Stimulated activated naive CD8-positive, alpha-beta T cell treated with anti-CD3 and anti-CD28 coated beads, Interleukin-15, Interleukin-2, amounts not matched to agents 100 ng/mL and 50 ng/mL, for 24 hours (primary cell): ENCODE measurements at regions not wholly inside any gene's neighbourhood (a gene's known extent, or its start where the extent isn't known, plus 50 kb on each side); places are given as distances from the start of the nearest gene placed in this dataset.
"Not testable (repeated sequence)": the region's sequence is repeated elsewhere in the genome, so short reads cannot be mapped to it uniquely, and the experiment has no call there.

Source experiments
- H3K27ac Mint-ChIP-seq: one replicate; pipeline ENCODE4 v1.8.0; 2021; ENCODE audit warnings: mild to moderate bottlenecking, mixed read lengths
- H3K27me3 Mint-ChIP-seq: one replicate; pipeline ENCODE4 v1.8.0; 2021; ENCODE audit warnings: mixed read lengths
- H3K36me3 Mint-ChIP-seq: one replicate; pipeline ENCODE4 v1.8.0; 2021; ENCODE audit warnings: low read depth, mixed read lengths
- H3K4me1 Mint-ChIP-seq: one replicate; pipeline ENCODE4 v1.8.0; 2021; ENCODE audit warnings: low read depth, mixed read lengths
- H3K4me3 Mint-ChIP-seq: one replicate; pipeline ENCODE4 v1.8.0; 2021; ENCODE audit warnings: mild to moderate bottlenecking, mixed read lengths
- H3K9me3 Mint-ChIP-seq: one replicate; pipeline ENCODE4 v1.8.0; 2021; ENCODE audit warnings: mixed read lengths

DNA sequence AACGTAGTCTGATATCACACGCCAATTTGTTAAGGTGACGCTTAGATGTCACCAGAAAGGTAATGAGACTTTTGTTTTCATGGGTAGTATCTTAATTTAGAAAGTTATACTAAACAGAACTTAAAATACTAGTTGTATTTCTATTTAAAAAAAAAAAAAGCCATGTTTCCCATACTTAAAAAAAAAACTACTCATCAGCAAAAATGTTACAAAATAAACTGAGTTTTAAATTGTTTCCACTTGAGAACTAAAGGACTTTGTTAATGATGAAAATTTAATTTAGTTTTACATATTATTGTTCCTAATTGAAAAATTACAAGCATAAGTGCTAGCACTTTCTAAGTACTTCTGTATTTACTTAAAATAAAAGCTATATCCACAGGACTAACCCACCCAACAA is 300.8 kb upstream of the ATP11B start:
- Mint-ChIP-seq H3K4me3 (no peak overlapping the region), H3K27ac (no peak overlapping the region), H3K27me3 (no peaks in the 10 kb centered on the region), H3K36me3 (no peaks in the 10 kb centered on the region), H3K9me3 (no peaks in the 10 kb centered on the region), H3K4me1 (no peaks in the 10 kb centered on the region)

DNA sequence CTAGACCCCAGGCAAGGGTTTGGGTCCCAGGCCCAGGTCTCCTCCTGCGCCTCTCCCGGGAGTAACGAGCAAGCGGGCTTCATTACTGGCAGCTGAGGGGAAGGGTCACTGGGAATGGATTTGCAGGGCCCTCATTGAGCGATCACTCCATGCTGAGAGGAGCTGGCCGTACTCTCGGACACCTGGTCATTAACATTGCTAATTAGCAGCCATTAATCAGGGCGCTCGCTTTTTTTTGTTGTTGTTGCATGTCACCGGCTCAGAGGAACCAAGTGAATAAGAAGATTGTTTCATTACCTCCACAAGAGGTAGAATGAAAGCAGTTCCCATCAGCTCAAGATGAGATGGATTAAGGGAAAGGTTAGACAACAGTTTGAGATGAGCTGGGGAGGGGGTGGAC is 293.0 kb upstream of the ATP11B start:
- peaks cover 1% of the 10 kb centered on the region for H3K27me3 Mint-ChIP-seq
- no peaks in the 10 kb centered on the region for H3K36me3 Mint-ChIP-seq
- no peaks in the 10 kb centered on the region for H3K9me3 Mint-ChIP-seq
- no peaks in the 10 kb centered on the region for H3K4me1 Mint-ChIP-seq
- H3K27ac Mint-ChIP-seq = no peak overlapping the region
- H3K4me3 Mint-ChIP-seq = no peak overlapping the region

DNA sequence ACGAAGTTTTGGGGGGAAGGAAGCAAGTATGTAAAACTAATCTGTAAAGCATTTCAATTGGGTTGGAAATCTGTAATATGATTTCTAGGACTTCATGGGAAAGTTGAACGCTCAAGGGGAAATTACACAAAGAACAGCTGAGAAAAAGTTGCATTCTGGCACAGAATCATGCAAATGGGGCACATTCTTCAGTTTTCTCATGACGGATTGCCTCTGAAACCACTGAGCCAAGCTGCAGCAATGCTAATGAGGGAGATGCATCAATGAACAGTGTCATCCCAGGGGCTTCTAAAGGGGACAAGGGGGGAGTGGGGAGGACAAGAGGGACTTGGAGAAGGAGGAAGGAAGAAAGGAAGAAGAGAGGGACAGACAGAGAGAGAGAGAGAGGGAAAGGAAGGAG is 291.4 kb upstream of the ATP11B start:
- Mint-ChIP-seq H3K27ac (no peak overlapping the region), H3K4me1 (no peaks in the 10 kb centered on the region), H3K9me3 (no peaks in the 10 kb centered on the region), H3K36me3 (no peaks in the 10 kb centered on the region), H3K4me3 (no peak overlapping the region), H3K27me3 (peaks cover 6% of the 10 kb centered on the region)

DNA sequence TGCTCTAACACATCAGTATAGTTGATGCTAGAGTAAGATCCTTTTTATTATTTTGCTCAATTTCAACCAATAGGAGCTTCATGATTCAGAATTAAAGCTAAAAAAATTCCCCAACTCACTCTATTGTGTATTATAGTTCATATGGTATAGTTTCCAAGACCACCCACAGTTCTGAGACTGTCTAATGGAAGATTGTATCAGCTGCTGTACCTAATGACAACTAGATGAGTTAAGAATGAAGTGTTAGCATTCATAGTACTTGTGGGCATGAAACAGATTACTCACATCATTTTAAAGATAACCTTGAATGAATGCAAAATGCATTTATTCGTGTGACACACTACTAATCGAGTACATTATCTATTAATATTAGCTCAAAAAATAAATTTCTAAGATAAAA is 289.9 kb upstream of the ATP11B start:
- H3K4me3 Mint-ChIP-seq = no peak overlapping the region
- no peak overlapping the region for H3K27ac Mint-ChIP-seq
- no peaks in the 10 kb centered on the region for H3K4me1 Mint-ChIP-seq
- H3K9me3 Mint-ChIP-seq = no peaks in the 10 kb centered on the region
- H3K36me3 Mint-ChIP-seq = no peaks in the 10 kb centered on the region
- H3K27me3 Mint-ChIP-seq = peaks cover 11% of the 10 kb centered on the region

DNA sequence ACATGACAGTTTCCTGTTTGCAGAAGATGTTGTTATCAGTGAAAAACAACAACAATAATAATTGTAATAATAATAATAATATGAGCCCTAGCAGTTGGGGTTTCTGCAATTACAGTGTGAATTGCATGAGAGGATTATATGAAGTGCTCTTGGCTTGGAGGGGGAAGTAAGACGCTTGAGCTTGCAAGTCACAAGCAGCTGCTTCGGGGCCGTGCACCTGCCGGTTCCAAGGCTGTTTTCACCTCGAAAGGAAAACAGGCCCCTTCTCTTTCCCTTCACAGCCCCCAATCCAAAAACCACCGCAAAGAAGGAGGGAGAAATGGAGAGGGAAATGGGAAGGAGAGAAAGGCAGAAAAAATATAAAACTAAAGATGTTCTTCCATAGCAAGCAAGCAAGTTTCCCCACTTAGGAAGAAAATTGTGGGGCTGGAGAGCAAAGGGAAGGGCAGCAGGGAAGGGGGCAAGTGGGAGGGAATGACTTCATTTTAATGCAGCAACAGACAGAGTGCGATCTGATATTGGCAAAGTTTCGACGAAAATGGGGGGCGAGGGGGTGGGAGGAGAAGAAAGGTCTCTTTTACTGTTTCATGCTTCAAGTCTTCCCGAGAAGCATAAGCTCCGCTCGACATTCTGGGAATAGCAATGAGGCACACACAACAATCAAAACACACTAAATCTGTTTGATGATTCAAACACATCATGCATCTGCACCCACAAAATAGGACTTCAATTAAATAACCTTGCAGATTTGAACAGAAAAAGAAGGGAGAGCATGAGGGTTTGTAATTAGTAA is 284.2 kb upstream of the ATP11B start:
- H3K36me3 Mint-ChIP-seq = no peaks in the 10 kb centered on the region
- no peak overlapping the region for H3K4me3 Mint-ChIP-seq
- H3K4me1 Mint-ChIP-seq = no peaks in the 10 kb centered on the region
- H3K27me3 Mint-ChIP-seq = peaks cover 11% of the 10 kb centered on the region
- H3K9me3 Mint-ChIP-seq = no peaks in the 10 kb centered on the region
- H3K27ac Mint-ChIP-seq = no peak overlapping the region

DNA sequence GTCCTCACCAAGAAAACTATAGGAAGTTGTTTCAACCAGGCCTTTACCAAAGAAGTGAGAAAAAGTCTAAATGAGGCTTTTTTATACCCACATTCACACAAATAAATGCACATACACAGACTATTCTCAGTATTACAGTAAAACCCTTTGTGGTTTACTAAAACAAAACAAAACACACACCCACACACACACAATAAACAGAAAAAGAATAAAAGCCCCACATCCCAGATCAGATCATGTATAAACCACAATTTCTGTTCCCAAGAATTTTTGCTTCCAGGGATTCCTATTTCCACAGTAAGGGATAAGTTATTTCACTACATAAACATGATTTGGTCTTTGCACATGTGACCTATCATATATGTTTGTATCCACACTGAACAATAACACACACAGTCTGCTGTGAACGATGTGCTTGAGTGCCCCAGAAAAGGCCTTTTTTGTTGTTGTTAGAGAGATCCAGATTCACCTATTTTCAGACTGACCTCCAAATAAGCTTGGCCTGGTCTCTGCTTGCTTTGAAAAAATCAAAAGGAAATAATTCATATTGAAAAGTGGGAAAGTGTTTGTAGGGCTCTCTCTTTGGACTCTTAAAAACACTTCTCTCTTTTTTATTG is 283.4 kb upstream of the ATP11B start:
- Mint-ChIP-seq H3K4me1 (no peaks in the 10 kb centered on the region), H3K9me3 (no peaks in the 10 kb centered on the region), H3K36me3 (no peaks in the 10 kb centered on the region), H3K4me3 (no peak overlapping the region), H3K27ac (no peak overlapping the region), H3K27me3 (peaks cover 11% of the 10 kb centered on the region)

DNA sequence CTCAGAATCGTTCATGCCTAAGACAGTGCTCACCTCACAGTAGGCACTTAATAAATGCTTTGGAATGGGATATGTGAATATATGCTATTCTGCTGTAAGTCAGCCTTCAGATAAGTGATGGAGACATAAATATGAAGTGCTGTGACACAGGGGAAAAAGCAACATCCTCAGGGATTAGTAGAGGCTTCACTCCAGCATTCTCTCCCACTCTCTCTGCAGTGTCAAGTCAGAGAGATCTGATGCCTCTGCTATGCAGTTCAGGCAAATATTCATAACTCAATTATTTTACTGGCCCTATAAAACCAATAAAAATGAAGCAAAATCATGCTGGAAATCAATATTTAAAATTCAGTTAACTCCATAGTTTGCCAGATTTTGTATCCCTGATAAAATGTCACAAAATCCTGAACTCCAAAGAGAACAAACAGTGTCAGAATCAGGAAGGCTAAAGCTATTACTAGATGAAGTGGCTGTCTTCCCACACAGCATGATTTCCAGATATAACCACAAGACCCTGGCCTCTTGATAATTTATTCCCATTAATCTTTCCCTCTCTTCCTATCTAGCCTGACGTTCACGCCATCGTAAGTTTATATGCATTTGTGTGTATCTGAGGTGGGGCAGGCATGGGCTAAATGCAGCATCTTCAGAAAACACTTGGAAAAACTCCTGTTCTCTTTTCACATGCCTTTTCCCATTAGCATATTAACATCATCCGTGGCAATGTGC is 278.9 kb upstream of the ATP11B start:
- Mint-ChIP-seq H3K36me3 (no peaks in the 10 kb centered on the region), H3K4me1 (no peaks in the 10 kb centered on the region)

DNA sequence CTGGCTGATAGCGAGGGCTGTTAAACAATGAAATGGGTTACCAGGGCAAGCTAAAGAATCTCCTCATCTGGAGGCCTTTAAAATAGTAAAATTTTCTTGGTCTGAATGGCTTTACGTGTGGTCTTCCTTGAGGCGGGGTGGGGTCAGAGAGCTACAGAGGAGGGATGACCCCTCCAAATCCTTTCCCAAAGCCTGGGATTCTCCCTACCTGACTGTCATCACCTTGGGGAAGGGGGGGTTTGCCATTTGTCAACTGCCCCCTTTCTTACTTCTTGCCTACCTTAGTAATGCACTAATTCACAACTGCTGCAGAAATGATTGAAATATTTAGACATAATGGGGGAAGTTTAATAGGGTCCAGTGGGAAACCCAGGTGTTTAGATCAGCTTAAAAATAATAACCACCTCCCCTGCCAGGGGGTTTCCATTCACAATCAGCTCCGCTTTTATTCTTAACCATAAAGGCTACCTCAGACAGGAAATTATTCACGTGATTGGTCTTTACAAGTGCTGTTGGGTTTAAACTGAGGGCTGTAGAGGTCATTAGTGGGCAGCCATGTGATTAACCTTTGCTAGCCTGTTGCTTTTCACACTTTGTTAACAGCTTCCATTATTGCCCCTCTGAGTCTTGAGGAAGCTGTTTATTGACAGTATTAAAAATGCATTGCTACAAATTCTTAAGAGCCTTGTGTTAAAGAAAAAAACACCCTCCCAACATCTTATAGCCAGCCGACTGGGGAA is 276.5 kb upstream of the ATP11B start:
- Mint-ChIP-seq H3K36me3 (no peaks in the 10 kb centered on the region), H3K9me3 (no peaks in the 10 kb centered on the region), H3K4me1 (no peaks in the 10 kb centered on the region), H3K4me3 (no peak overlapping the region), H3K27me3 (no peaks in the 10 kb centered on the region), H3K27ac (no peak overlapping the region)

More for the DNA sequence above, 278.9 kb upstream of the ATP11B start:
- Mint-ChIP-seq H3K9me3 (no peaks in the 10 kb centered on the region), H3K27me3 (no peaks in the 10 kb centered on the region), H3K4me3 (no peak overlapping the region), H3K27ac (no peak overlapping the region)

DNA sequence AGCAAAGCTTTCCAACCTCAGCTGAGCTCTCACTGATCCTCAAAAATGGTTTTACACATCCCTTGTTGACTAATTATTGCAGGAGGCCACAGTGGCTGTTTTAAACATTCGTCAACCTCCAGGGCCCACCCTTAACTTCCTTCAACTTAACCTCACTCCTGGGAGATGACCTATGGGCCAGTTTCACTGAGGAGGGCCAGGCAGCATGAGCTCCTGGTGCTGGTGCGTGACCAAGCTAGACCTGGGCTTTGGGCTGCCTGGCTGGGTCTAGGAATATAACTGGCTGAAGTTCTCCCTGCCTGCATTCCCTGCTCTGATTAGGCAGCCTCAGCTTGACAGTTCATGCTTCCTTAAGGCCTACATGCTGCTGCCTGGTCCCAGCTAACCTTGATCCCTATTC is 273.7 kb upstream of the ATP11B start:
- no peaks in the 10 kb centered on the region for H3K27me3 Mint-ChIP-seq
- H3K36me3 Mint-ChIP-seq = no peaks in the 10 kb centered on the region

DNA sequence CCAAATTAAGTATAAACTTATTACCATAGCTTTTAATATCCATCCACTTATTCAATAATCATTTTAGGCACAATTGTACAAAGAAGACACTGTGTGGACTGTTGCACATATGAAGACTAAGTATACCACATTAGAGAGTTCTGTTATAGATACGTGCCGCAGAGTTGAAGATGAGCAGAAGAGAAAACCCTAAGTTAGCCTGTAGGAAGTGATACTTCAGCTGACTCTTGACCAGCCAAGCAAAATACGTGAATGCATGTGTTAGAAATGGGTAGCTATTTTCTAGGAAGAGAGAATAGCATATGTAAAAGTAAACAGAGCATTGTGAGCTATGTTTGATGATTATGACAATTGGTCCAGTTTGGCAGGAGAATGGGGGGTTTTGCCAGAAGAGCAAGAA is 272.0 kb upstream of the ATP11B start:
- no peak overlapping the region for H3K4me3 Mint-ChIP-seq
- H3K27ac Mint-ChIP-seq = no peak overlapping the region
- no peaks in the 10 kb centered on the region for H3K4me1 Mint-ChIP-seq
- no peaks in the 10 kb centered on the region for H3K27me3 Mint-ChIP-seq
- H3K36me3 Mint-ChIP-seq = no peaks in the 10 kb centered on the region
- no peaks in the 10 kb centered on the region for H3K9me3 Mint-ChIP-seq

More for the DNA sequence above, 273.7 kb upstream of the ATP11B start:
- no peaks in the 10 kb centered on the region for H3K9me3 Mint-ChIP-seq
- H3K27ac Mint-ChIP-seq = no peak overlapping the region
- H3K4me1 Mint-ChIP-seq = no peaks in the 10 kb centered on the region
- H3K4me3 Mint-ChIP-seq = no peak overlapping the region

DNA sequence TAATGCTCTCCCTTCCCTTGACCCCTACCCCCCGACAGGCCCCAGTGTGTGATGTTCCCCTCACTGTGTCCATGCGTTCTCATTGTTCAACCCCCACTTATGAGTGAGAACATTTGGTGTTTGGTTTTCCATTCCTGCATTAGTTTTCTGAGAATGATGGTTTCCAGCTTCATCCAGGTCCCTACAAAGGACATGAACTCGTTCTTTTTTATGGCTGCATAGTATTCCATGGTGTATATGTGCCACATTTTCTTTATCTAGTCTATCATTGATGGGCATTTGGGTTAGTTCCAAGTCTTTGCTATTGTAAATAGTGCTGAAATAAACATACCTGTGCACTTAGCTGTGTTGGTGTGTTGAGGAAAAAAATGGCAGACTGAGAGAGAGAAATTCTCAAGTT is 269.9 kb upstream of the ATP11B start:
- not testable (repeated sequence) for H3K4me1 Mint-ChIP-seq, H3K27ac Mint-ChIP-seq, H3K27me3 Mint-ChIP-seq, H3K36me3 Mint-ChIP-seq, H3K9me3 Mint-ChIP-seq, H3K4me3 Mint-ChIP-seq

DNA sequence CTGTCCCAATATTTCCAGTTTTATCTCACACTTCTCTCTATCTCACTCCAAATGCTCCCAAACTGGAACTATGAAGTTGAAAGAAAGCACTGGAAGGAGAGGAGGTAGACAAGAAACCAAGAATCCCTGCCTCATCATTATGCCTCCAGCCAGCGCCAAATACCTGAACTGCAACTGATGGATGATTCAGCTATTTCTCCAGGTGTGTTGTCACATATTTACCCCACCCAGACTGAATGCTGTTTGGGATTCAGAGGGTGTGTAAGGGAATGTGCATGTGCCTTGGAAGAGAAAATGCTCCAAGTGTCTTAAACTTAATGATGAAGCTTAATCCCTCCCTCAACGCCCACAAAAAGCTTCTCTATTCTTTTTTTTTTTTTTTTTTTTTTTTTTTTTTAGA is 269.5 kb upstream of the ATP11B start:
- Mint-ChIP-seq H3K4me1 (no peaks in the 10 kb centered on the region), H3K9me3 (no peaks in the 10 kb centered on the region), H3K4me3 (no peak overlapping the region), H3K36me3 (no peaks in the 10 kb centered on the region), H3K27ac (no peak overlapping the region), H3K27me3 (no peaks in the 10 kb centered on the region)

DNA sequence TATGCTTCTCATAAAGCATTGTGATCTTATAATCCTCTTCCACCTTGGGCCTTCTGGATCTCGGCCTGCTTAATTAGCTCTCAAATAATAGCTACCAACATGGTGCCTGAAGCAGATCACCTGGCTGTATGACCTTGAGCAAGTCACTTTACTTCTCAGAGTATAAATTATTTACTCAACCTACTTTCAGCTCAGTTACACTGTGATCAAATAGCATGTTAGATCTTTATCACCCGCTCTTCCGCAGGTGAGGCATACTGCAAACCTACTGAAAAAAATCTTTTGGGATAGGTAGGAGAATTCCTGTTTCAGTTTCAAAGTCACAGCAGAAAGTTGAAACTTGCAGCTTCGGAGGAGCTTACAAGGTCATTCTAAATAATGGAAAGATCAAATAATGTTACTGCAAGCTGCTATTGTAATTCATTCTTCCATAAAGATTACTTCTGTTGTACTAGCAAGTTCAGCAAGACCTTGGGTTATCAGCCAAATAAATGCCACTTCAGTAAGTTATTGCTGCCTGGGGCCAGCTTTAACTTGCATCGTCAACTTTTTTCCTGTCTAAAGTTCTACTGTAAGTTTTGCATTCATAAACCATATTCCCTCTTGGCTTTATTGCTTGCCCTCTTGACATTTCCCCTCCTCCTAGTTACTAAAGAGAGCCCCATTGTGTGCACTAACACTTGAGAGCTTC is 268.4 kb upstream of the ATP11B start:
- no peaks in the 10 kb centered on the region for H3K36me3 Mint-ChIP-seq
- no peaks in the 10 kb centered on the region for H3K27me3 Mint-ChIP-seq
- H3K27ac Mint-ChIP-seq = no peak overlapping the region
- H3K4me1 Mint-ChIP-seq = no peaks in the 10 kb centered on the region
- H3K4me3 Mint-ChIP-seq = no peak overlapping the region
- H3K9me3 Mint-ChIP-seq = no peaks in the 10 kb centered on the region

DNA sequence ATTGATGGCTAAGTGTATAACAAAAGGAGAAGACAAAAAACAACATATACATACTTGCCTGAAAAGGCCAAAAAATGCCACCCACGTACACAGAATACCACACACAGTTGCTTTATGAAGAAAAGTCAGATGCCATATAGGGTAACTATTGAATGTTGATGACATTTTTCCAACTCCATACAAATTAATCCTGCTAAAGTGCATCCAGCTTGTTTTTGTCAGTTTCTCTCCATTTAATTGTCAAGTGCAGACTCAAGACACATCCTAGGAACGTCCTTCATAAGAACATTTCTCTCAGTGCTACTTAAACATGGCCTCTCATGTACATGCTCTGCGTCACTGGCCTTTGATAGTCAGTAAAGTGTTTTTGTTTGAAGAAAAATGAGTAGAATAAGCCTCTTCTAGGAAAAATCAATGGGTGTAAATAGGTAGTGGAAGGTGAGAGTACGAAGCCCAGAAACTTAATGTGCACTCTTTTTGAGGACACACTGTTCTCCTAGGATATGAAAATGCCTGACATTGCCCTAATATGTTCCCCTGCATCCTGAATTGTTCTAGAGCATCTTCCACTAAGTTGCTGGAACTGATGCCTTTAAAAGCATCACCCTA is 267.4 kb upstream of the ATP11B start:
- H3K9me3 Mint-ChIP-seq = no peaks in the 10 kb centered on the region
- no peak overlapping the region for H3K27ac Mint-ChIP-seq
- H3K4me3 Mint-ChIP-seq = no peak overlapping the region
- H3K4me1 Mint-ChIP-seq = no peaks in the 10 kb centered on the region
- H3K27me3 Mint-ChIP-seq = no peaks in the 10 kb centered on the region
- no peaks in the 10 kb centered on the region for H3K36me3 Mint-ChIP-seq
